ENCODE measurements at regions not wholly inside any gene's neighbourhood (a gene's known extent, or its start where the extent isn't known, plus 50 kb on each side); places are given as distances from the start of the nearest gene placed in this dataset.
"Not testable (repeated sequence)": the region's sequence is repeated elsewhere in the genome, so short reads cannot be mapped to it uniquely, and the experiment has no call there.

DNA sequence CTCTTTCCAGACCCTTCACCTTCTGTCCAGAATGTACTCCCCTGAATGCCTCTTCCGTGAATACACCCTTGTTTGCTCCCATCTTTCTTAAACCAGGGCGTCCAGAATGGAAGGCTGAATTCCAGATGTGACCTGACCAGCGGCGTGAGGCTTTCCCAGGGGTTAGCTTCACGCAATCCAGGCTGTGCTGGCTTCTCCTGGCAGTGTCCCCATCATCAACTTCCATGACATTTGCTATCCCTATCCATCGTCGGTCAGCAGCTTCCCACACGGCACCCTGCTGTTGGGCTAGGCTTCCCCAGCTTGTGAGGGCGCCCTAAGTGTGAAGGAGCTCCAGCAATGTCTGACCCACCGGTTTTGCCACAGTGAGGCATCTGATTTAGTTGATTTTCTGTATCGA, 339.8 kb upstream of the TNRC6C start:
- peaks cover 3% of the 10 kb centered on the region for H3K4me1 ChIP-seq (ENCODE audit: control insufficient read depth, insufficient read depth, low read length)
- H3K27ac ChIP-seq (ENCODE audit: low read depth, low read length) = no peak overlapping the region
- no peaks in the 10 kb centered on the region for H3K36me3 ChIP-seq (ENCODE audit: control insufficient read depth, insufficient read depth, low read length)
- no peak overlapping the region for H3K9ac ChIP-seq (ENCODE audit: low read length)
- no peaks in the 10 kb centered on the region for H3K27me3 ChIP-seq (ENCODE audit: control insufficient read depth, insufficient read depth, low read length)
- no peak overlapping the region for H3K4me3 ChIP-seq (ENCODE audit: low read length)

DNA sequence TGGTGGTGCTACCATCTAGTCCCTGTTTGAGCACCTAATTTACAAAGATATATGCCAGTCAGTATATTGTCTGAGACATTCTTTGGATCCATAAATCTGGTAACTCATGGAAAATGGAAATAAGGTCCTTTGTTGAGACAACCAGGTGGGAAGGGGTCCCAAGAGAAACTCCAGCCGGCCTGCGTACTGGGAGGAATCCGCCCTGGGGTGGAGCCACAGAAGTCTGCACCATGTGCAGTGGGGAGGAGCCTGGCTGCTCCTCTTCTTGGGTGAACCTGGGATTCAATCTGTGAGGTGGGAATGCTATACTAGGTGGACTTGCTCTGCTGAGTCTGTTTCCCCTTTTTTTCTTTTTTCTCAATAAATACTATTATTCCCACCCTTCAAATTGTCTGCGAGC, 339.2 kb upstream of the TNRC6C start:
- H3K27ac ChIP-seq (ENCODE audit: low read depth, low read length) = no peak overlapping the region
- H3K4me3 ChIP-seq (ENCODE audit: low read length) = no peak overlapping the region
- no peaks in the 10 kb centered on the region for H3K27me3 ChIP-seq (ENCODE audit: control insufficient read depth, insufficient read depth, low read length)
- H3K36me3 ChIP-seq (ENCODE audit: control insufficient read depth, insufficient read depth, low read length) = no peaks in the 10 kb centered on the region
- H3K4me1 ChIP-seq (ENCODE audit: control insufficient read depth, insufficient read depth, low read length) = peaks cover 3% of the 10 kb centered on the region
- no peak overlapping the region for H3K9ac ChIP-seq (ENCODE audit: low read length)

DNA sequence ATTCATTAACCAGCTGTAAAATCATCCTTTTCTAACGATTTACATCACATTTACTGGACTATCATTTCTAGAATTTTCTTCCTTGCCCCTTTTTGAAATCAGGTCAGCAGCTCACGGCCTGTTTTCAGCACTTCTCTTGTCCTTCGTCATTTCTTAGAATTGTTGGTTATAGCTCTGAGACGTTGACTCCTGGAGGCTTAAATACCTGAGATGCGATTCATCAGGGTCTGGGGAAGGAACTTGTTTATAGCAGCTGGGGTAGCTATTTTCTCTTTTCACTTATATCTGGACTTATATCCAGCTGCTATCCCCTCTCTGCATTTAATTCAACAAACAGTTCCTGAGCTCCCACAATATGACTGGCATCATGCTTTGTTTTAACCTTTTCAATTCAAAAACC, 338.7 kb upstream of the TNRC6C start:
- H3K27ac ChIP-seq (ENCODE audit: low read depth, low read length) = no peak overlapping the region
- H3K4me3 ChIP-seq (ENCODE audit: low read length) = no peak overlapping the region
- no peaks in the 10 kb centered on the region for H3K27me3 ChIP-seq (ENCODE audit: control insufficient read depth, insufficient read depth, low read length)
- peaks cover 3% of the 10 kb centered on the region for H3K4me1 ChIP-seq (ENCODE audit: control insufficient read depth, insufficient read depth, low read length)
- H3K9ac ChIP-seq (ENCODE audit: low read length) = no peak overlapping the region
- H3K36me3 ChIP-seq (ENCODE audit: control insufficient read depth, insufficient read depth, low read length) = no peaks in the 10 kb centered on the region

DNA sequence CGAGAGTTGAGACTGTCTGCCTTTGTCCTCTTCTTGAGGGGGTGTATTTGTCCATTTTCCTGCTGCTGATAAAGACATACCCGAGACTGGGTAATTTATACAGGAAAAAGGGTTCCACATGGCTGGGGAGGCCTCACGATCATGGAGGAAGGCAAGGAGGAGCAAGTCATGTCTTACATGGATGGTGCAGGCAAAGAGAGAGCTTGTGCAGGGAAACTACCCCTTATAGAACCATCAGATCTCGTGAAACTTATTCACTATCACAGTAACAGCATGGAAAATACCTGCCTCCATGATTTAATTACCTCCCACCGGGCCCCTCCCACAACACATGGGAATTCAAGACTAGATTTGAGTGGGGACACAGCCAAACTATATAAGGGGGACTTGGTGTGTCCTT, 338.2 kb upstream of the TNRC6C start:
- Histone ChIP-seq H3K36me3 (ENCODE audit: control insufficient read depth, insufficient read depth, low read length) (no peaks in the 10 kb centered on the region), H3K4me3 (ENCODE audit: low read length) (no peak overlapping the region), H3K4me1 (ENCODE audit: control insufficient read depth, insufficient read depth, low read length) (peaks cover 3% of the 10 kb centered on the region), H3K9ac (ENCODE audit: low read length) (no peak overlapping the region), H3K27me3 (ENCODE audit: control insufficient read depth, insufficient read depth, low read length) (no peaks in the 10 kb centered on the region), H3K27ac (ENCODE audit: low read depth, low read length) (no peak overlapping the region)

DNA sequence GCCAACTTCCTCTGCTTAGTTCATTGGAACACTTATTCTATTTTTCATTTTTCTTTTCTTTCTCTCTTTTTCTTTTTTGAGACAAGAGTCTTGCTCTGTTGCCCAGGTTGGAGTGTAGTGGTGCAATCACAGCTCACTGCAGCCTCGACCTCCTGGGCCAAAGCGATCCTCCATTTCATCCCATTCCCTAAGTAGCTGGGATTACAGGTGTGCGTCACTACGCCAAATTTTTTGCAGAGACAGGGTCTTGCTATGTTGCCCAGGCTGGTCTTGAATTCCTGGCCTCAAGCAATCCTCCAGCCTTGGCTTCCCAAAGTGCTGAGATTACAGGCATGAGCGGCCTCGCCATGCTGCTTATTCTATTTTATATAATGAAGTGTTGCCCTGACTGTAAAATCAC, 336.4 kb upstream of the TNRC6C start:
- H3K9ac ChIP-seq (ENCODE audit: low read length); H3K27me3 ChIP-seq (ENCODE audit: control insufficient read depth, insufficient read depth, low read length); H3K27ac ChIP-seq (ENCODE audit: low read depth, low read length); H3K4me3 ChIP-seq (ENCODE audit: low read length); H3K36me3 ChIP-seq (ENCODE audit: control insufficient read depth, insufficient read depth, low read length); H3K4me1 ChIP-seq (ENCODE audit: control insufficient read depth, insufficient read depth, low read length): not testable (repeated sequence)

DNA sequence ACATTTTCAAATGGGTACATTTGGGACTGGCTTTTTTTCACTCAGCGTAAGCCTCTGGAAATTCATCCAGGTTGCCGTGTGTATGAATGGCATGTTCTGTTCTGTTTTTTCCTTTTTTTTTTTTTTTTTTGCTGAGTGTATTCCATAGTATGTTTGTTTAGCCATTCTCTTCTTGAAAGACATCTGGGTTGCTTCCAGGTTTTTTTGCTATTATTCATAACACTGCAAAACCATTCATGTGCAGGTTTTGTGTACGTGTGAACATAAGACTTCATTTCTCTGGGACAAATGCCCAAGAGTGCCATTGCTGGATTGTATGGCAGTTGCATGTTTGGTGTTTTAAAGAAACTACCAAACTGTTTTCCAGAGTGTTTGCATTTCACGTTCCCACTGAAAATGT, 335.9 kb upstream of the TNRC6C start:
- Histone ChIP-seq H3K27ac (ENCODE audit: low read depth, low read length) (no peak overlapping the region), H3K4me1 (ENCODE audit: control insufficient read depth, insufficient read depth, low read length) (no peaks in the 10 kb centered on the region), H3K9ac (ENCODE audit: low read length) (no peak overlapping the region), H3K27me3 (ENCODE audit: control insufficient read depth, insufficient read depth, low read length) (no peaks in the 10 kb centered on the region), H3K4me3 (ENCODE audit: low read length) (no peak overlapping the region), H3K36me3 (ENCODE audit: control insufficient read depth, insufficient read depth, low read length) (no peaks in the 10 kb centered on the region)

DNA sequence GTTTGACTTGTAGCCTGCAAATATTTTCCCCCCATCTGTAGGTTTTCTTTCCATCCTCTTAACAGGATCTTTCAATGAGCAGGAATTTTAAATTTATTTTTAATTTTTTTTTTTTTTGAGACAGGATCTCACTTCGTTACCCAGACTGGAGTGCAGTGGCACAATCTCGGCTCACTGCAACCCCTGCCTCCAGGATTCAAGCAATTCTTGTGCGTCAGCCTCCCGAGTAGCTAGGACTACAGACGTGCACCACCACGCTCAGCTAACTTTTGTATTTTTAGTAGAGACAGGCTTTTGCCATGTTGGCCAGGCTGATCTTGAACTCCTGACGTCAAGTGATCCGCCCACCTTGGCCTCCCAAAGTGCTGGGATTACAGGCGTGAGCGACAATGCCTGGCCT, 335.2 kb upstream of the TNRC6C start:
- H3K9ac ChIP-seq (ENCODE audit: low read length); H3K27ac ChIP-seq (ENCODE audit: low read depth, low read length); H3K36me3 ChIP-seq (ENCODE audit: control insufficient read depth, insufficient read depth, low read length); H3K4me3 ChIP-seq (ENCODE audit: low read length); H3K27me3 ChIP-seq (ENCODE audit: control insufficient read depth, insufficient read depth, low read length); H3K4me1 ChIP-seq (ENCODE audit: control insufficient read depth, insufficient read depth, low read length): not testable (repeated sequence)

DNA sequence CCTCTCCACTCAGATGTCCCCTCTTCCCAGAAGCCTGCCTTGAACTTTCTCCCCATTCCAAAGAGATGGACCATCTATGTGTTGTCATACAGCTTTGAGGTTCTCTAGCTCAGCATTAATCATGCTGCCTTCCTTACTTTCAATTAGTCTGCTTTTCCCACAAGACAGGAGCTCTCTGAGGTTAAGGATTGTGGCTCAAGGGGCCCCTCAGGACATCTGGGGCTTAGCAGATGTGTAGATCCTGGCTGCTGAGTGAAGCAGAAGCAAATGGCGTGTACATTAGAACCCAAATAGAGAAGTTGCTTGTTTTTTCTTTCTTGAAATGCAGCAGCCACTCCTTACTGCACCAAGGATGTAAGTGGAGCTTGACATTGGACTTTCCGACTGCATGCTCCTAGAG, 330.5 kb upstream of the TNRC6C start:
- Histone ChIP-seq H3K27me3 (ENCODE audit: control insufficient read depth, insufficient read depth, low read length) (no peaks in the 10 kb centered on the region), H3K9ac (ENCODE audit: low read length) (no peak overlapping the region), H3K27ac (ENCODE audit: low read depth, low read length) (no peak overlapping the region), H3K4me3 (ENCODE audit: low read length) (no peak overlapping the region), H3K4me1 (ENCODE audit: control insufficient read depth, insufficient read depth, low read length) (no peaks in the 10 kb centered on the region), H3K36me3 (ENCODE audit: control insufficient read depth, insufficient read depth, low read length) (no peaks in the 10 kb centered on the region)

DNA sequence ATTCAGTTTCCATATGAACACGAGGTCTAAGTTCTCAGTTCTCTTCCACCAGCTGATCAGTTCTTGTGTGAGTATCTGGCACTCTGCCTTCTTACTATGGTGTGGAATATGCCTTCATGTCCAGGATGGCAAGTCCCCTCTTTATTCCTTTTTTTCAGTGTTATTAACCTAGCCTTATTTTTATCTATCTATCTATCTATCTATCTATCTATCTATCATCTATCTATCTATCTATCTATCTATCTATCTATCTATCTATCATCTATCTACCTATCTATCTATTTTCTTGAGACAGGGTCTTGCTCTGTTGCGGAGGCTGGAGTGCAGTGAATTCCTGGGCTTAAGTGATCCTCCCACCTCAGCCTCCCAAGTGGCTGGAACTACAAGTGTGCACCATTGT, 329.2 kb upstream of the TNRC6C start:
- not testable (repeated sequence) for H3K4me3 ChIP-seq (ENCODE audit: low read length); H3K27me3 ChIP-seq (ENCODE audit: control insufficient read depth, insufficient read depth, low read length); H3K9ac ChIP-seq (ENCODE audit: low read length); H3K27ac ChIP-seq (ENCODE audit: low read depth, low read length); H3K4me1 ChIP-seq (ENCODE audit: control insufficient read depth, insufficient read depth, low read length); H3K36me3 ChIP-seq (ENCODE audit: control insufficient read depth, insufficient read depth, low read length)

DNA sequence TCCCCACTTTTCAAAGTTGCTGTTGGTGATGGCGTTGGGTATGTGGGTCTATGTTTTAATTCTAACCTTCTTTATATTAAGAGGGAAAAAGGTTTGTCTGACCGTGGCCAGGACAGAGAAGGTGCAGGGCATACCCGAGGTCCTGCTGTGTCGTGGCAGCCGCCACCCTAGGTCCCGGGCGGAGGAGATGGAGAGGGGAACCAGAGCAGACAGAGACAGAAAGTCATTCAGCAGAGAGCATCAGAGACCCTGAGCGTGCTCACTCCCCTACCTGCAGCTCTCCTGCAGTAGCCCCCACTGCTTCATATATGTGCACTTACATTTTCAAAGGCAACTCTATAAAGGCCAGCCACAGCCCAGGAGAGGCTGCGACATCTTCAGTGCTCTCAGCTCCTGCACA, 327.2 kb upstream of the TNRC6C start:
- H3K4me3 ChIP-seq (ENCODE audit: low read length) = no peak overlapping the region
- H3K27me3 ChIP-seq (ENCODE audit: control insufficient read depth, insufficient read depth, low read length) = no peaks in the 10 kb centered on the region
- H3K27ac ChIP-seq (ENCODE audit: low read depth, low read length) = no peak overlapping the region
- no peaks in the 10 kb centered on the region for H3K4me1 ChIP-seq (ENCODE audit: control insufficient read depth, insufficient read depth, low read length)
- no peak overlapping the region for H3K9ac ChIP-seq (ENCODE audit: low read length)
- no peaks in the 10 kb centered on the region for H3K36me3 ChIP-seq (ENCODE audit: control insufficient read depth, insufficient read depth, low read length)

DNA sequence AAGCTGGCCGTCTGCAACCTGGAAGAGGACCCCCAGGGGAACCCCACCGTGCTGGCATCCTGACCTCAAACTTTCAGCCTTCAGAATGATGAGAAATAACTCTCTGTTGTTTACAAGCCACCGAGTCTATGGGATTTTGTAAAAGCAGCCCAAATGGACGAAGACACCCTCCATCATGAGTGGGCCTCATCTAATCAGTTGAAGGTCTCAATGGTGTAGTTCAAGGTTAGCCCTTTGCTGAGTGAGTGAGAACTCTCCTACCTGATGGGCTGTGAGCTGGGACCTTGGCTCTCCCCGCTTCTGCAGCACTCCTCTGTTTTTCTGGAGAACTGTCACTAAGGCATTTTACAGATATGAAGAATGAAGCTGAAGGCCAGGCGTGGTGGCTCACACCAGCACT, 325.9 kb upstream of the TNRC6C start:
- Histone ChIP-seq H3K27ac (ENCODE audit: low read depth, low read length) (no peak overlapping the region), H3K4me3 (ENCODE audit: low read length) (no peak overlapping the region), H3K36me3 (ENCODE audit: control insufficient read depth, insufficient read depth, low read length) (no peaks in the 10 kb centered on the region), H3K9ac (ENCODE audit: low read length) (no peak overlapping the region), H3K4me1 (ENCODE audit: control insufficient read depth, insufficient read depth, low read length) (no peaks in the 10 kb centered on the region), H3K27me3 (ENCODE audit: control insufficient read depth, insufficient read depth, low read length) (no peaks in the 10 kb centered on the region)

DNA sequence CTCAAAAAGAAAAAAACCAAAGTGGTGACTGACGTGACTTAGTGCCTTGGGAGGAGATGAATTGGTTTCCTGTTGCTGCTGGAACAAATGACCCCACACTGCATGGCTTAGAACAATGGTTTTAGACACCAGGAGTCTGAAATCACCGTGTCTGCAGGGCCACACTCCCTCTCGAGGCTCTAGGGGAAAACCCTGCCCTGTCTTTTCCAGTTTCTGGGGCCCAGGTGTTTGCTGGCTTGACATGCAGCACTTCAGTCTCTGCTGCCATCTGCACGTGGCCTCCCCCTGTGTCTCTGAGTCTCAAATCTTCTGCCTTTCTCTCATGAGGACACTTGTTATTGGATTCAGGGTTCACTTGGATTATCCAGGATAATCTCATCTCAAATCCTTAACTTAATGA, 323.8 kb upstream of the TNRC6C start:
- Histone ChIP-seq H3K27me3 (ENCODE audit: control insufficient read depth, insufficient read depth, low read length) (no peaks in the 10 kb centered on the region), H3K36me3 (ENCODE audit: control insufficient read depth, insufficient read depth, low read length) (no peaks in the 10 kb centered on the region), H3K4me1 (ENCODE audit: control insufficient read depth, insufficient read depth, low read length) (no peaks in the 10 kb centered on the region), H3K27ac (ENCODE audit: low read depth, low read length) (no peak overlapping the region), H3K9ac (ENCODE audit: low read length) (no peak overlapping the region), H3K4me3 (ENCODE audit: low read length) (no peak overlapping the region)

DNA sequence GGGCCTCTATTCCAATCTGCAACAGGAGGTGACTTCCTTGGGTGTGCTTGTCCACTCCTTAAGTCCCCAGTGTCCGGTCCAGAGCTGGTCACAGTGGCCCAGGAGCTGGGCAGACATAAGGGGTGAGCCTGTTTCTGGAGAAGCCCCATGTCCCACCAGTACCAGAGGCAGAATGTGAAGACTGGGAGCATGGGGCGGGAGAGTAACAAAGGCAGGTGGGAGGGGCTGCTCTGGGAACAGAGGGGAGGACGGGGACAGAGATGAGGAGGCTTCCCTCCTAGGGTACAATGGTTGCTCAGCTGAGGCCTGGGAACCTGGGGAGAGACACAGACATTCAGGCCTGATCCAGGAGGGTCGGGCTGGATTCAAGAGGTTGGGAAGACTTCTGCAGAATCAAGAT, 323.3 kb upstream of the TNRC6C start:
- Histone ChIP-seq H3K4me1 (ENCODE audit: control insufficient read depth, insufficient read depth, low read length) (no peaks in the 10 kb centered on the region), H3K27me3 (ENCODE audit: control insufficient read depth, insufficient read depth, low read length) (no peaks in the 10 kb centered on the region), H3K27ac (ENCODE audit: low read depth, low read length) (no peak overlapping the region), H3K4me3 (ENCODE audit: low read length) (no peak overlapping the region), H3K9ac (ENCODE audit: low read length) (no peak overlapping the region), H3K36me3 (ENCODE audit: control insufficient read depth, insufficient read depth, low read length) (no peaks in the 10 kb centered on the region)

DNA sequence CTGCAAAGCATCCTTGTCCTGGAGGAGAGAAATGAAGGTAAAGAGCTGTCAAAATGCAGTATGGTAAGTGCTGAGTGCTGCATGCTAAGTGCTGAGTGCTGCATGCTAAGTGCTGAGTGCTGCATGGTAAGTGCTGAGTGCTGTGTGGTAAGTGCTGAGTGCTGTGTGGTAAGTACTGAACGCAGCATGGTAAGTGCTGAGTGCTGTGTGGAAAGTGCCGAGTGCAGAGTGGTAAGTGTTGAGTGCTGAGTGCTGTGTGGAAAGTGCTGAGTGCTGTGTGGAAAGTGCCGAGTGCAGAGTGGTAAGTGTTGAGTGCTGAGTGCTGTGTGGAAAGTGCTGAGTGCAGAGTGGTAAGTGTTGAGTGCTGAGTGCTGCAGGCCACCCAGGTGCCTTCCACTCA, 322.7 kb upstream of the TNRC6C start:
- H3K4me3 ChIP-seq (ENCODE audit: low read length); H3K27me3 ChIP-seq (ENCODE audit: control insufficient read depth, insufficient read depth, low read length); H3K36me3 ChIP-seq (ENCODE audit: control insufficient read depth, insufficient read depth, low read length); H3K9ac ChIP-seq (ENCODE audit: low read length); H3K4me1 ChIP-seq (ENCODE audit: control insufficient read depth, insufficient read depth, low read length); H3K27ac ChIP-seq (ENCODE audit: low read depth, low read length): not testable (repeated sequence)
